GM19239 (cell line): ENCODE measurements at regions not wholly inside any gene's neighbourhood (a gene's known extent, or its start where the extent isn't known, plus 50 kb on each side); places are given as distances from the start of the nearest gene placed in this dataset.

Experiments
- DNase-seq: peaks from one replicate; pipeline ENCODE4 v3.0.0; 2011; ENCODE audit warnings: low spot score; ENCODE audit not compliant: insufficient read length
- FAIRE-seq: peaks from 2 replicates; lab custom pipeline; 2011; peaks lifted over from hg19 to GRCh38; lab: Jason Lieb, UNC

GRCh38 chr1:191609305-191609704, 549.0 kb upstream of the RGS18 start:
- FAIRE-seq (no peak), DNase-seq (no peak)

DNA sequence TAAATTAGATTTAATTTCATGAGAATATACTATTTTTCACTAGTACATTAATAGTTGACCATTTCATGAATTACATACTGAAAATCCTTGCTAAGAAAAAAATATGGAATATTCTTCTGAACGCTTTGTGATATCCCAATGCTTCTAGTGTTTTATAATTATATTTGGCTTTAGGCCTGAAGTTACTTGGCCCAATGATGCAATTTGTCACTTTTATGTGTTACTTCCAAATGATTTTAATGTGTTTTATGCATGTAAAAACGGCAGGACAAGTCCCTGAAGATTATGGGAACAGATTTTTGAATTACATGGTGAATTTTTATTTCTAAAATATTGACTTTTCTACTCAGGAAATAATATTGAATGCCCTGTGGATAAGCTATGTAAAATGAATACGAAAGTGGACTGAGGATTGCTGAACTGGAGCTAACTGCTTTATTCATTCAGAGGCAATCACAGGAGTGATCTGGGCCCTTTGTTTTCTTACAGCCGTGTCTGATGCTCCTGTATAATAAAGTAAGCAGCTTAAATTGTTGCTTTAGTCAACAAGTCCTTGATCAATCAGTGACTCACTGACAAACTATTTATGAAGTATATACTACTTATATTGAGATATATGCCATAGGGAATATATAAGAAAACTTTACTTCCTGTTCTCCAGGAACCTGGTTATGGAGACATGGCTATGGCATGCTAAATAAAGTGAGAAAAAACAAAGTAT, 543.0 kb upstream of the RGS18 start:
- no peak for FAIRE-seq

GRCh38 chr1:191618181-191618580, 540.1 kb upstream of the RGS18 start:
- DNase-seq: no peak
- no peak for FAIRE-seq

More for the DNA sequence above, 543.0 kb upstream of the RGS18 start:
- no peak for DNase-seq

DNA sequence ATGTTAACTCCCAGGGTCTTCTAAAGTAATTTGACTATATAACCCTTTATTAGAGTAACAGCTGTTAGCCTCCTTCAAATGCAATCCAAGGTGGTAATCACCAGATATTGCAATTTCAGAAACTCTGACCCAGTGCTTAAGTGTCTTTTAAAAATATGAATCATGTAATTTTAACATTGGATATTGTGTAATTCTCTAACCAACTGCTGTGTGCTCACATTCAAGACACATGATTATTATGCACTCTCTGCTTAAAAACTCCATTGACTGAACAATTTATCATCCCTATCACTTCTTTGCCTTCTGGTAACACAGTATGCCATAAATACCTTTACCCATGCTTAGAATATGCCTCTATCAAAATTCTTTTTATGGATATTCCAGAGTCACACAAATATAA, 537.4 kb upstream of the RGS18 start:
- FAIRE-seq (no peak), DNase-seq (no peak)

DNA sequence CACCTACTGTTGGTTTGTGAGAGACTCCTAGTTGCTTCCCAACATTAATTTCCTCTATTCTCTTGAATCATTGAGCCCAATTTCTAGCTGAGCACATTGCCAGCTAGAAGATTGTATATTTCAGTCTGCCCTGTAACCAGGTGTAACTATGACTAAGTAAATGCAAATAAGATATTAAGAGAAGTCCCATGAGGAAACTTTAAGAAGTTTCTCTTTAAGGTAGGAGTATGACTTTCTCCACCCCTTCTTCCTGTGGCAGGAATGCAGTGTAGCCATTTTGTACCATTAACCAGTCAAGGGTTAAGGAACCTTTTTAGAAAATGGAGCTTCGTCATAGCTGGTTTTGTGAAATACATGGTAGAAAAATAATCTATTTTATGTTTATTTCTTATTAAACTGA, 534.2 kb upstream of the RGS18 start:
- no peak for FAIRE-seq

GRCh38 chr1:191629836-191630235, 528.4 kb upstream of the RGS18 start:
- DNase-seq (no peak), FAIRE-seq (no peak)

More for the DNA sequence above, 534.2 kb upstream of the RGS18 start:
- no peak for DNase-seq

- FAIRE-seq (no peak), DNase-seq (no peak)
Observed at GRCh38 chr1:191634801-191635508, 523.3 kb upstream of the RGS18 start.

GRCh38 chr1:191636345-191636744, 521.9 kb upstream of the RGS18 start:
- DNase-seq (no peak), FAIRE-seq (no peak)

- FAIRE-seq (no peak), DNase-seq (no peak)
Observed at GRCh38 chr1:191641420-191642260, 516.6 kb upstream of the RGS18 start.

DNA sequence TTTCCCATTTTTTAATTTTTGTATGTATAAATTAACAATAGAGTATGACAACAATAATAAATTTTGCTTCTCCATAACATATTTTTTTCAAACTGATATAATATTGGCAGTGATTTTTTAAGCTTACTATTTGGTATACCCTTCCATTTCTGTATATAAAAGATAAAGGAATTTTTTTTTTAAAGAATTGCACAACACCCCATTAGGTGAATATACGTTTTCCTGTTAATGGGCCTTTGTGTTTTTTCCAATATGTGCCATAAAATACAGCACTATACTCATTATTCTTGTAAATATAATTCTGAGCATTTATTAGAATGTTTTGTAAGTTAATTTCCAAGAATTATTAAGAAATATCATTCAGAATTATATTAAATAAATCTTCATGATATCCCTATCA, 515.2 kb upstream of the RGS18 start:
- DNase-seq: no peak
- FAIRE-seq: no peak

GRCh38 chr1:191648939-191649338, 509.3 kb upstream of the RGS18 start:
- DNase-seq (no peak), FAIRE-seq (no peak)

DNA sequence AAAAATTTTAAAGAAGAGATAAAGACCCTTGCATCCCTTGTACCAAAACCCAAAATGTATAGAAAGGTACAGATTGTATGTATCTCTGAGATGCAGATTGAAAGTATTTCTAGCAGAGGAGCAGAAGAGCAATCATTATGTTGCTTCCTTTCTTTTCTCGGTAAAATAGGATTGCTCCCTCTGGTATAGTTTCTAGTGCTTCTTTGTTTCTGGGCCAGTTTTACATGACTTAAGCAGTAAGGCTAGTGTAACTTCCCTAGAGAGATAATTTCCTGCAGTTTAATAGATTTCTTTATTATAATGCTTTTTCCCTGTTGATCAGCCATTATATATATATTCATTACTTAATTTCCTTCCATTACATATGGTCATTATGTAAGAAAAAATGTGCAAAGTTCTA, 496.2 kb upstream of the RGS18 start:
- DNase-seq (no peak), FAIRE-seq (no peak)

- DNase-seq (no peak), FAIRE-seq (no peak)
Observed at GRCh38 chr1:191662746-191663145, 495.5 kb upstream of the RGS18 start.

DNA sequence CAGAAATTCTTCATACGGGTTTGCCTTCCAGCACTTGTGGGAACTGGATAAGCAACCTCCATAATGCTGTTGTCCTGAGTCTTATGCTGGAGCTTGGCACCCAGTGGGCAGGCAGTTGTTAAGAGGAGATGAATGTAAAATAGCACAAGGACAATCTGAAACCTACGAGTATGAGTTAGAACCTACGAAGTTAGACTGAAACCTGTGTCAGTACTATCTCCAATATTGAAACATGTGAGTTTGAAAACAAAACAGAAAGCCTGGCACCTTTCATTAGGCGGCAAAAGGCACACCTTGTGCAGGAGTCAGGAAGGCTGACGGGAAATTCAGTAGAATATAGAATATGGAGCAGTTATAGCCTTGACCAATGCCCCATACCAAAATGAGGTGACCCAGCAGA, 489.7 kb upstream of the RGS18 start:
- no peak for FAIRE-seq
- DNase-seq: no peak

GRCh38 chr1:191669629-191670028, 488.6 kb upstream of the RGS18 start:
- no peak for DNase-seq

DNA sequence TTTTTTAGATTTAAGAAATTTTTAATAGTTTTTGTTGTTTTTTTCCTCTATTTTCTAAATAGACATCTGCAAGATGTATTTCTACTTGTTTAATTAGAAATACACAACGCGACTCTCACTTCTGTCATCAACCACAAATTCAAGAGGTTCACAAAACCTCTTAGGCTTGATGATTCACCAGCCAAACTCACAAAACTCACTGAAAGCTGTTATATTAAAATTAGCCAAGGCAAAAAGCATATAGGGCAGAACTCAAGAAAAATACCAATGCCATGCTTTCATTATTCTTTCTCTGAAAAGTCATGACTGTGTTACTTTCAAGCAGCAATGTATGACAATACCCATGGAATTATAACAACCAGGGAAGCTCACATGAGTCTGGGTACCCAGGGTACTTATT, 487.0 kb upstream of the RGS18 start:
- FAIRE-seq (no peak), DNase-seq (no peak)

More at GRCh38 chr1:191669629-191670028, 488.6 kb upstream of the RGS18 start:
- FAIRE-seq: no peak

DNA sequence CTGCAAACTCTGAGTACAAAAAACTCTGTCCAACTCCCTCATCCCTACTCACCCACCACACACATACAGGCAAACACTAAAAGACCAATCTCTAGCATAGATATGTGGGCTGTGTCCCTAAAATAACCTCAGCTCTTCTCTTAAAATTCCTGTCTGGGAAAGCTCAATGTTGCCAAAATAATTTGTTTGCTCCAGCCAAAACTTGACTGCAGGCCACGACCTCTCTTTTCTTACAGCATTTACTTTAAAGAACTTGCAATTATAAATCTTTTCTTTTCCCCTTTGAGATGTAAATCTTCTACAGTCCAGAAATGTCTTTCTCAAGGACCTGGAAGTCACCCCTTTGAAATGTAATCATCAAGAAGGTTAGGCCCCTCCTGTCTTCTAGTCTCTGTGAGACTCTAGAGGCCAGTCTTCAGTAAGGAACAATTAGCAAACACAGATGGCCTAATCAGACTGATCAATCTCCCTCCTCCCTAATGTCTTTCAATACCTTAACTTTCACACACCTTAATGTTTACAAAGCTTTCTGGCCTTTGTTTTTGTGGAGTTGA, 483.6 kb upstream of the RGS18 start:
- DNase-seq (no peak), FAIRE-seq (no peak)

DNA sequence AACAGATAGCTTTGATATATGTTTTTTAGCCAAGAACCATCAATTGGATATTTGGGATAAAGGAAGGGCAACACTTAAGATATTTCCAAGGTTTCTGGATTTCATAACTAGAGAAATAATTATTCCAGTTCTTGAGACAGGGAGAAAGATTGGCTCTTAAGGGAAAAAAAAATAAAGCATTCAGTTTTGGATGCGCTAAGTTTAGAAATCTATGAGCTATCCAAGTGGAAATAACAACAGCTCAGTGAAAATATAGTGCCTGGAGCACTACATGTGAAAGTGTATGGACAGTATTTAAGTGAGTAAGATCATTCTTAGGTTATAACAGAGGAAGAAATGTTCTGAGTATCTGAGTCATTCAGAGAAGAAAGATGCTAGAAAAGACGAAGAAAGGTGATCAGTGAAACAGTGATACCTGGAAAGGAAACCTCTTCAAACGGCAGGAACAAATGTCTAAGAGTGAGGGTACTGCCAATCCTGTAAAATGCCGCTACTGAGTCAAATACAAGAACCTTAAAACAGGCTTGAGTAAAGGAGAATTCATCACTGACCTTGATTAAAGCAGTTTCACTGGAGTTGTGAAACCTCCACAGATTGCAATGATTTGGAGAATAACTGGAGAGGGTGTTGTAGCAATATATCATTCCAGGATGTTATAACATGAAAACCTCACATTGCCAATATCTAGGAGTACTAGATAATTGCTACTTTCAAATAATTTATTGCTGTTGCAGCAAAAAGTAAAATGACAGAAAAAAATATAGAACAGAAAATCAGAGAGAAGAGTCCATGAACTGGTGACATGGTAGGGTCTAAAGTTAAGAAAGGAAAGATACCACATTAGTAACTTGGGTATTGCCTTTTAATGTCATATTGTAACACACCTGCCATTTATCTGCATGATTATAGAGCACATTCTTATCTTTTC, 482.1 kb upstream of the RGS18 start:
- DNase-seq: no peak
- FAIRE-seq: no peak

DNA sequence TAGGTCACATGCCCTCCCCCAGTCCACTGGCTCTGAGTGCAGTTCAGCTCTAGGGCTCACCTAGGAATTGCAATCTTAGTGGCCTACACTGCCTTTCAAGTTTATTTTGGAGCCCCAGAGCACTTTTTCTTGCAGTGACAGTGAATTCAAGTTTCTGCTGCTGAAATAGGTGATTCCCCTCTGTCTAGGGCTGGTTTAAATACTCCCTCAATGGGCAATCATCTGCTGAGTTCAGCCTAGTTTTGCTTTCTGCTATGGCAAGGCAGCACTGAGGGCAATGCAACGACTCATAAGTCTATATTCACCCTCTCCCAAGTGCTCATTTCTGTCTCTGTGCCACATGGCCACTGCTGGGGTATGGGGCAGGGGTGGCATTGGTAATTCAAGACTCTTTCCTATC, 472.6 kb upstream of the RGS18 start:
- DNase-seq: no peak
- FAIRE-seq: no peak

DNA sequence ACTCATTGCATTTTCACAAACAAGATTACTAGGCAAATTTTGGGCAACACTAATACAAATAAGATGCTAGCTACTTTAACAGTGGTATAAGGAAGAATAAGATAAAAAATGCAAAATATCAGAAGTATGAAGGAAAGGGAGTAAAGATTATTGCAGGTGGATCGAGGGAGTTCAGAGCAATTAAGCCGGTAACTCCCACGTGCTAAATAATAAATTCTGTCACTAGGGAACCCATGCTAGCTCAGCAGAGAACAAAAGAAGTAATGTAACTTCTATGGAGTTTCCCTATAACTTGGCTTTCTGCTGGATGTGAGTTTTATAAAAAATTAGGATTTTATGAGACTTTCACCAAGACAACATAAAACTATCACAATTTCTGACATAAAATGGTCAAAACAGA, 470.5 kb upstream of the RGS18 start:
- FAIRE-seq (no peak), DNase-seq (no peak)
